ENCODE measurements at regions not wholly inside any gene's neighbourhood (a gene's known extent, or its start where the extent isn't known, plus 50 kb on each side); places are given as distances from the start of the nearest gene placed in this dataset.
"Not testable (repeated sequence)": the region's sequence is repeated elsewhere in the genome, so short reads cannot be mapped to it uniquely, and the experiment has no call there.

DNA sequence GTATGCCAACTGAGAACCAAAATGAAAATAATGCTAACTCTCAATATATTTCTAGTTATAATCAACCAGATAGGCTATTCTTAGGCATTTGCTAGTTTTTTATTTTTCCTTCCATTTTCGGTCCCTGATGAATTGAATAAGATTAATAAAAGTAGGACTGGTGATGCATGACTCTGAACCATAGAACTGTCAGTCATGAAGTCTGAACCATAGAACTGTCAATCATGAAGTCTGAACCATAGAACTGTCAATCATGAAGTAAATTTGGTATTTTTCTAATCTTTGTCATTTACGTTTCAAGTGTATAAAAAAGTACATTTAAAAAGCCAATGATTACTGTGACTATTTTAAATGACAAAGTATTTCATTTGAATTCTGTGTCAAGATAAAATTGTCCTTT lies 460.2 kb upstream of the NDST3 start:
- DNase-seq = no peak

DNA sequence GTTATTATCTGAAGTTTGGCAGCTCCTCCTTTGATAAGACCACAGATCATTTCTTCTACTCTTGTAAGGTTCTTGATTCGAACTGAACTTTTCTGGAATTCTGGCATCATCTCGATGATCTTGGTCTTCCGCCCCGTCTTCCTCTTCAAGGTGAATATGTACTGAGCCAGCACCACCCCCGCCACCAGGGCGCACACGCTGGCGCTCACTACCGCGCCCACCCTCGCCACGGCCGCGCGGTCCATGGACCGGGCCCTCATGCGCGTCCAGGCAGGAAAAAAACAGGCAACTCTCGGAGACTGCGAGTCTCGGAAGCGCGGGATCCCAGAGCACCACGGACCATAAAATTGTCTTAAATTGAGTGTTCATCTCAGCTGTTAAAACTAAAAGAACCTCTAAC lies 458.4 kb upstream of the NDST3 start:
- no peak for DNase-seq

DNA sequence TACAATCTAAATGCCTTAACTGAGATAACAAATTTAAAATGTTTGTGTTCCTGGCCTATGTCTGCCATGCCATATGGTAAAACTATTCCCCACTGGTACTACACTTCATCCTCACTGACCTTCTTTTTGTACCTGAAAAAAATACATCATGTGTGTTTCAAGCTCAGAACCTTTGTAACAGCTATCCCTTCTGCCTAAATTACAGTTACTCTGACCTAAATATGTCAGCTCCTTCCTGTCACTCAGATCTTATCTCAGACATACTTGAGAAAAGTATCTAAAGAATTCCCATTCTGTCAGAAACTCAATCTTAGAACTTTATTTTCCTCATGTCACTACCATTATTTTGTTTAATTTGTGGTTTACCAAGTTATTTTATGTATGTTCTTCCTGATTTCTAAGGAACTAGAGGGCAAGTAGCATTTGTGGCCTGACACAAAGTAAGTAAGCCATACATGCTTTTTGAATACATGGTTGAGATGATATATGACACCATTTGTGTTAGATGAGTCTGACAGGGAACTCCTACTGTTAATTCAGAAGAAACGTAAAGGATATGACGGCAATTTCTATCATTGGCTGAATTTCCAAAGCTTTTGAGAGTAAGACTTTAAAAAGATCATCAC lies 456.5 kb upstream of the NDST3 start:
- DNase-seq = no peak

DNA sequence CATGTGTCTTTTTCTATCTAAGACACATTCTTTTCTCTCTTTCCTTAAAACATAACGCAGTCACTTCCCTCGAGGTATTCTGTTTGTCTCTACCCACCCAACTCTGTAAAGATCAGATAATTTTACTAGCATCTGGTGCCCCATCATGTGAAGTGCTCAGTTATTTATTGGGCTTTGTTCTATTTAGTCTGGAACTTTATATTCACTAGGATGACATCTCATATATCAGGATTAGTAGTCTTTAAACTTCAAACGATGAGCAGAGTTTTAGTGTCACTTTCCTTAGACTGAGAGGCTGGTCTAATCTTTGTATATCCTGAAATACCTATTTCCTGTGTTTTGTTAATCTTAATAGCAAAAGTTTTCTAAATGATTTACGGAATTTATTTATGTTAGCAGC lies 445.5 kb upstream of the NDST3 start:
- no peak for DNase-seq

DNA sequence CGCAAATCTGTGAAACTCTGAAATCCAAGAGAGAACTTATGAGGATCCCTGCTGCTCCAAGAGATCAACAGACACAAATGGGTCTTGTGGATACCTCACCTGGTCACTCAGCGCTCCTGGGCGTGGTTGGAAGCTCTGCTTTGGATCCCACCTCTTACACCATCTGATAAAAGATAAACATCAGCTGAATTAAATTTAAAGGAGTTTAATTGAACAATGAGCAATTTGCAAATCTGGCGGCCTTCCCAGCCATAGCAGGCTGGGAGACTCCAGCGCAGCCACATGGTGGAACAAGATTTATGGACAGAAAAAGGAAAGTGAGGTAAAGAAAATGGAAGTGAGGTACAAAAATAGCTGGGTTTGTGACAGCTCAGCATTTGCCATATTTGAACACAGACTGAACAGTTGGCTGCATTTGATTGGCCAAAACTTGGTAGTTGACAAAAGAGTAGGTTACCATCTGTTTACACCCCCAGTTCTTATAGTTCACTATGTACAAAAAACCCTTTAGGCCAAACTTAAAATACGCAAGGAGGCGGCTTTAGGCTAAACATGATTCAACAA lies 437.3 kb upstream of the NDST3 start:
- DNase-seq = no peak

DNA sequence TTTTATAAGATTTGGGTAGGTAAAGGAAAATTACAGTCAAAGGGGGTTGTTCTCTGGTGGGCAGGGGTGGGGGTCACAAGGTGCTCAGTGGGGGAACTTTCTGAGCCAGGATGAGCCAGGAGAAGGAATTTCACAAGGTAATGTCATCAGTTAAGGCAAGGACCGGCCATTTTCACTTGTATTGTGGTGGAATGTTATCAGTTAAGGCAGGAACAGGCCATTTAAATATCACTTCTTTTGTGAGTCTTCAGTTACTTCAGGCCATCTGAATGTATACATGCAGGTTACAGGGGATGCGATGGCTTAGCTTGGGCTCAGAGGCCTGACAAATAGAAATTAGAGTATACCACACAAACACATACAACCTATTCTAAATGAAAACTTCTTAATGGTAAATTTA lies 434.9 kb upstream of the NDST3 start:
- not testable (repeated sequence) for DNase-seq

DNA sequence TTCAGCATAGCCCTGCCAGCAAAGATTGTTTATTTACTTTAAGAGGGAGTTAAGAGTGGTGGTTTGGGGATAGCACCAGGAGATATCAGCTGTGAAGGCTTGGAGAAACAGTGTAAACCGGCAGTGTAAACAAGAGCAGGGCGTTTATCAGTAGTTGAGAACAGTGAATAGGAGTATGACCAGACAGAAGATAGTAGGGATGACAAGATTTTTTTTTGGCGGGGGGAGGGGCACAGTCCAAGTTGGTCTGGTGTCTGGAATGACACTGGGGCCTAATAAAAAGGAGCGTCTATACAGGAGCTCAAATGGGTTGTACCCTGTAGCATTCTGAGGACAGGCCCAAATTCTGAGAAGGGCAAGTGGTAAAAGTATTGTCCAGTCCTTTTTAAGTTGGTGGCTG lies 433.4 kb upstream of the NDST3 start:
- not testable (repeated sequence) for DNase-seq

DNA sequence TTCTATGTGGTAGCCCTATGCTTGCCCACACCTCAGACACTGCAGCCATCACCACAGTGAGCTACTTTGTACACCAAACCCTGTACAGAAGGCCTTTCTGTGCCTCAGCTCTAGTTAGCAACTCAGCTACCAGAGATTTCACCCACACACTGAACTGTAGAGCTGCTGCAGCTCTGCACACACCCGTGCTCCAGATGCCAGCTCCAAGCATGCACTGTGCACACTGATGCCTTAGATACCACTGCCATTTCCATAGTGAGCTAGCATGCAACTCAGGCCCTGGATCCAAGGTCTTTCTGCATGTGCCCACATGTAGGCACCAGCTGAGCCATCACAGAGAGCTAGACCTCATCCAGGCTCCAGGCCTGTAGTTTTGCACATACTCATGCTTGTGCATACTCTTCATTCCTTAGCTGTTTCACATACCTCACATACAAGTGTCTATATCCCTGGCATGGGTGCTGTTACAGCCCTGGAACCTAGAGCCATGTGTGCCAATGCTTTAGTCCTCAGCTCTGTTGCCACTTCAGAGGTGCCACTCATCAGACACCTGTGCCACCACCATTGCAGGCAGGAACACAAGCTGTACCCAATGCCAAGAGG lies 423.5 kb upstream of the NDST3 start:
- DNase-seq = no peak

DNA sequence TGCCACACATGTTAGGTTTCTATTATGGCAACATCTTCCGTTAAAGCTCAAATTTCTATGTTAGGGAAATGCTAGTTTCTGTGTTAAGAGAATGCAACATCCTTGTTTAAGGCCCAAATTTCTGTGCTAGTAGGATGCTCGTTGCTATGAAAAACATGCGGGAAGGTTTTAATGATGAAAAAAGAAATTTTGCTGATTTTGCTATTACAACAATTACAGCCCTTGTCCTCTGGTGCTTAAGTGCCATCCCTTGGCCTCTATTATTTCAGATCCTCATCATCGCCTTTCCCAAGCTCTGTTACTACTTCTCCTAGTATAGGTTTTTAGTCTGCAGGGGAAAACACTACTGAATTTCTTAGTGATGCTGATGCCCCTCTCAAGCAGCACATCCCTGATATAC lies 412.6 kb upstream of the NDST3 start:
- DNase-seq = no peak

DNA sequence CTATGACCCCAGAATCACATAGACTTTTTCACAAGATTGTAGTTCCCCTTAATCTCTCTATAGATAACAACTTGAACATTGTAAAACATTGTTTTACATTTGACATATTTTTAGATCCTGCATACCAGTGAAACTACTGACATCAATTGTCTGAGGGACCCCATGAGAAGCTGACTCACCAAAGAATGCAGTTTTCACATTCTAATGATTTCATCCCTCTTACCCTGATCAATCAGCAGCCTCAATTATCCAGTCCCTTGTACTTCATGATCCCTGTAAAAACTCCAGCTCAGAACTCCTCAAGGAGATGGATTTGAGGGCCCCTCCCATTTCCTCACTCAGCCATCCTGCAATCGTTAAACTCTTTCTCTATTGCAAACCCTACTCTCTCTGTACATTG lies 411.0 kb upstream of the NDST3 start:
- DNase-seq = no peak

DNA sequence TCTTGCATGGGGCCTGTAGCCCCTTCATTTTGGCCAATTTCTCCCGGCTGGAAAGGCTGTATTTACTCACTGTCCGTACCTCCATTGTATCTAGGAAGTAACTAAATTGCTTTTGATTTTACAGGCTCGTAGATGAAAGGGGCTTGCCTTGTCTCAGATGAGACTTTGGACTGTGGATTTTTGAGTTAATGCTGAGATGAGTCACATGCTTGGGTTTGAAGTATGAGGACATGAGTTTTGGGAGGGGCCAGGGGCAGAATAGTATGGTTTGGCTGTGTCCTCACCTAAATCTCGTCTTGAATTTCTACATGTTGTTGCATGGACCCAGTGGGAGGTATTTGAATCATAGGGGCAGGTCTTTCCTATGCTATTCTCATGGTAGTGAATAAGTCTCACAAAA lies 407.6 kb upstream of the NDST3 start:
- DNase-seq = no peak

DNA sequence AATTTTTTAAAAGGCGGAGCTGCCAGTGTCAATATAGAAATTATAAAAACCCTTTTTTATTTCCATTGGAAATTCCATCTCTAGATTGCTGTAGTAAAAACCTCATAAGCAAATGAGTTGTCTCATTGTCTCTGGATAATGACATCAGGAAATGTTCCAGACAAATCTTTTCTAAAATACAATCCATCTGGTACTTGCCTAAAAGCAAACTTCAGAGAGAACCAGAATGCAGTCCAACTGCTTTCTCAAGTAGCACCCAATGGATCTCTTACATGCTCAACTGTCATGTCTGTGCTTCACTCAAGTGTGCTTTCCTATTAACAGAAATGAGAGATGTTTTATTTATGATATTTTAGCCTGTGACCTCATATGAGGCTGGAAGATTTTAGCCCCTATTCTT lies 399.6 kb upstream of the NDST3 start:
- DNase-seq = no peak

DNA sequence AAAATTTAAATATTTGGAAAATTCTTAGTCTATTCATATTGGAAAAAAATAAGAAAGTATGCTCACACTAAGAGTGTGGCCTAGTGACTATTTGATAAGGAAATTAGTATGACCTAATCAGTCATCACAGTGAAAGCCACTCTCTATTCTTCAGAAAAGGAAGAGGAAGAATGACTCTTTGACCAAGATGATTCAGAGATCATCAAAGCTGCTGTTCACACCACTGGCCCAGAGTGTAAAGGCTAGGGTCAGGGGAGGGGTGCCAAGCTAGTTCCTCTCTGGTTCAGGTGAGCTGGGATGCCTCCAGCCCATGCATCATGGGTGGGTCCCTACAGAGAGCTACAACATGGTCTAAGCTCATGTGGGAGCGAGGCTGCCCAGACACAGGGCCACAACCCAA lies 396.9 kb upstream of the NDST3 start:
- DNase-seq = no peak

DNA sequence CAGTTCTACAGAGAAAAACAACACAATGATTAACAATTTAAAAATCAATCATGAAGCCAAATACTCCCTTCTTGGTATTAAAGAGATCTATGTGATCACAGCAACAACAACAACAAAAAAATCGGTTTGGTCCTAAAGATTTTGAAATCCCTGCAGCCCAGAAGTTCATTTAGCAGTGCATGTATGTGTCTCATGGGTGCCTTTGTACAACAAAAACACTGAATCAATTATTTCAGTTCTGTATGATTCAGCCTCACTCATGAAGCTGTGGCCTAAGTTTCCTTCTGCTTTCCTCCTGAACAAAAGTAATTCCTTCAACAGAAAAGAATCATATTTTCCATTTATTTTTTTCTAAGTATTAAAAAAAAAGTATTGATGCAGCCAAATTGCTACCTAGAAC lies 393.4 kb upstream of the NDST3 start:
- DNase-seq = no peak

DNA sequence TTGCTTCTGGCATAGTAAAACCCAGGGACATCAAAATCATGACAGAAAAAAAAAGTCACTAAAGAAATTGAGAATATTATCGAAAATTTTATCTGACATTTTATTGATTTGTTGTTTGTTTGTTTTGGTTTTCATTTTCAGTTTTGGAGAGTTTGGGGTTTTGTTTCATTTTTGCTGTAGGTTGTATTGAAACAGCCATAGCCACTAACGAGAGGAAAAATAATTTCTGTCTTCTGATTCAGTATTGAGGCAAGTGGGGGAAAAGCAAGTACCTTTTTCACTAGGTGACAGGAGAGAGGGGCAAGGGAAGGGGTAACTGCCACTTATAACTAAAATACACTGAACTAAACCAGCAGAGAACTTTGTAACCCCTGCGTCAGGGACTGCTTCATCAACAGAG lies 392.8 kb upstream of the NDST3 start:
- DNase-seq = no peak

DNA sequence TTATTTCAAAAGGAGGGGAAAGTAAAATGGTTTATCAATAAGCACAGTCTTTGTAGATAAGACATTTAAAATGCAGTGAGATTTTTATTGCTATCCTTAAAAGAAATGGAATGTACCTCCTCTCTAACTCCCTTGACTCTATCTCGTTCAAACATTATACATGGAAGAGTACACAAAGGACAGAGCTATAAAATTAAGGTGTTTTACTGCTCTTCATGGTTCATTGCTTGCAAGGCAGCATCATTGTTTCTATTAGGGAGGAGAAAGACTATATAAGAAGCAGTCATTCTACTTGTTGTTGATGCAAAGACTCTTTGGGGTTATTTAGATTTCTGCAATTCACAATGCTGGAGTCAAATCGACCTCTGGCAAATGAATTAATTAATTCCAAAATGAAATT lies 380.2 kb upstream of the NDST3 start:
- DNase-seq = peak; percentile 2

DNA sequence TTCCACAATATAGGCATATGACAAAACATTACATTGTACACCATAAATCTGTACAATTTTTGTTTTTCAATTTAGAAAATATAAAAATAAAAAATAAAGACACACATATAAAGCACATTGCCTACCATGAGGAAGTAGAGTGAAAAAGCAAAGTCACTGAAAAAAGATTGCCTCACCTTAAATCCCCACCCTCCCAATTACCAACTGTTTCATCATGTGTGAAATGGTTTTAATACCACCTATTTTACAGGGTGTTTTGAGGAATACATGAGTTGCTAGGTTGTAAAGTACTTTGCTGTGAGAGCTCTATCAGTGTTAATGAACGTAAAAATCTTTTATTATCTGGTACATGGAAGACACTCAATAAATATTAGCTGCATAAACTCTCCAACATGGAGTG lies 373.6 kb upstream of the NDST3 start:
- DNase-seq = no peak

DNA sequence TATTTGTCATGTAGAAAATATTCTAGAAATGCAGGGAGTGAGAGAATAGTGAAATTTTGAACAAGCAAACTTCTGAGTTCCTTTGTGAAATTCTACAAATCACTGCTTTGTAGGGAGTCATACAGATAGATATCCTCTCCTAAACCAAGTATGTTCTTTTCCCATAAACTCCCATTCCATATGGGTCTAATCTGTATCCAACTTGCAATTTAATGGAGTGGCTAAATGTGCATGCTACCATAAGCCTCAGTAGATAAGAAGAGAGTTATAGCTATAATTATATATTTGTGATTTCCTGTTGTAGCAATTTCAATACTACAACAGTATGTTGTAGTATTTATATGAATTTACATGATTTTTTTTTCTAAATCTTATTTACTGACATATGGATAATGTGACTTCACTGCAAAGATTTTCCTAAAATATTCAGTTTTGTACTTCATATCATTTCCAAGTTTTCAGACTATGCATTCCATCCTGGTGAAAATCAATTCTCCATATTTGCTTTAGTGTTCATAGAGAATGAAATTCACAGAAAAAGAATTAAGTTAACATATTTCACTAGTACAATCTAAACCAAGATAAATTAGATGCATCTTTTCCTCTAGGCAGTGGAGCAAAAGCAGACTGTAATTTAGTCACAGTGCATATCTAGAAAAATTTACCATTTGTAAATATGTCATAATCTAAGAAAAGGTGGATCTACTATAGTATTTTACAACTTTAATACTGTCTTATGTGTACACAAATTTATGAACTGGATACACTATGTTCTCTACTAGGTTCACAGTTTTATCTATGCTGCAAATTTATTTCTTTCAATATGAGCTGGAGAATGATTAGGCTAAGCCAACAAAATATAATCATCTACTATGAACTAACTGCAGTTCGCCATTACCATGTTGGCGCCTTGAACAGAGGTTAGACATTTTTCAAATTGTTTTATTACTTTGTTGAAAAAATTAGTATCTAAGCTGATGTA lies 372.9 kb upstream of the NDST3 start:
- DNase-seq = no peak

DNA sequence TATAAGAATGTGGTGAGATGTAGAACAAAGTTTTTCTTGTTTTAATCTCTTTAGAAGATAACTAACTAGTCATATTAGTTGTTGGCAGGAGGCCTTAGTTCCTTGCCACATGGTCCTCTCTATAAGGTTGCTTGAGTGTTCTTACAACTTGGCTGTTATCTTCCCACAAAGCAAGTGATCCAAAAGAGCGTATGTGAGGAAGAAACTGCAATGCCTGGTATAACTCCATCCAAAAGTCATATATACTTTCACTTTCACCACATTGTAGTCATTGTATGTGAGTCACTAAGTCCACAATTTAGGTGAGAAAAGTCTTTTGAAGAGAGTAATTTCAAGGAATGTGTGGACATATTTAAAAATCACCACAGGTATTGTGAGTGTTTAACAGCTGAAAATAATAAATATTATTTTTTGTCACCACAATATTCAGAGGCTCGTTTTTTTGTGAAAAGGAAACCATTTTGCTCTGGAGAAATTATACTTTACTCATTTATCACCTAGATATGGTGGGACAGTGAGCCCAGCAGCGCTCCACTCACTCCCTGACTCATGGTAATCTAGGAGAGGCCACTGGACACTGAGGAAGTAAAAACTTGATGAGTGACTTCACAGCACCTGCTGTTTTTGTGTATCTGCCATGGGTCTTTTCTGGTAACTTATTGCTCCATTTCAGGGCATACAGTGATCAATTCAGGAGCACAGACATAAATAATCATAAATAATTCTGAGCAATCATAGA lies 369.4 kb upstream of the NDST3 start:
- no peak for DNase-seq

DNA sequence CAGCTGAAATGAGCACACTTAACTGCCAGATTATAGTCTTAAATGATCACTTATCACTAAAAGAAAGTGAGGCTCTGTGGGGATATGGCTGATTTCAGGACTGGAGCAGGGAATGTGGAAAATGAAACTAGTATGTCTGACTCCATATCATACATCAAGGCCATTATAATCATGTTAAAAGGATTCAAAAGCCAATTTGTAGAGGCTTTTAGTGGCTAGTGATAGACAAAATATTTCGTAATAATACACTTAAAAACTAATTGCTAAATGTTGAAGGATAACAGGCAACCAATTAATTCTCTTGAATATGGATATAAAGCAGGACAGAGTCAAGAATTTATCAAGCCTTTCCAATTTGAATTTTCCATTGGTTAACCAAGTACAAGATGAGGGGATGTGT lies 358.1 kb upstream of the NDST3 start:
- DNase-seq = no peak

DNA sequence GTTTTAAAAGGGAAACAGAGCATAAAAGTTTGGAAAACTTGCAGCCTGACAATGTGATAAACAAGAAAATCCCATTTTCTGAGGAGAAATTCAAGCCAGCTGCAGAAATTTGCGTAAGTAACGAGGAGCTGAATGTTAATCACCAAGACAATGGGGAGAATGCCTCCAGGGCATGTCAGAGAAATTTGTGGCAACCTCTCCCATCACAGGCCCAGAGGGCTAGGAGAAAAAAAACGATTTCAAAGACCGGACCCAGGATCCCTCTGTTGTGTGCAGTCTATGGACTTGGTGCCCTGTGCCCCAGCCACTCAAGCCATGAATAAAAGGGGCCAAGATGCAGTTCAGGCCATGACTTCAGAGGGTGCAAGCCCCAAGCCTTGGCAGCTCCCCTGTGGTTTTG lies 355.4 kb upstream of the NDST3 start:
- no peak for DNase-seq

DNA sequence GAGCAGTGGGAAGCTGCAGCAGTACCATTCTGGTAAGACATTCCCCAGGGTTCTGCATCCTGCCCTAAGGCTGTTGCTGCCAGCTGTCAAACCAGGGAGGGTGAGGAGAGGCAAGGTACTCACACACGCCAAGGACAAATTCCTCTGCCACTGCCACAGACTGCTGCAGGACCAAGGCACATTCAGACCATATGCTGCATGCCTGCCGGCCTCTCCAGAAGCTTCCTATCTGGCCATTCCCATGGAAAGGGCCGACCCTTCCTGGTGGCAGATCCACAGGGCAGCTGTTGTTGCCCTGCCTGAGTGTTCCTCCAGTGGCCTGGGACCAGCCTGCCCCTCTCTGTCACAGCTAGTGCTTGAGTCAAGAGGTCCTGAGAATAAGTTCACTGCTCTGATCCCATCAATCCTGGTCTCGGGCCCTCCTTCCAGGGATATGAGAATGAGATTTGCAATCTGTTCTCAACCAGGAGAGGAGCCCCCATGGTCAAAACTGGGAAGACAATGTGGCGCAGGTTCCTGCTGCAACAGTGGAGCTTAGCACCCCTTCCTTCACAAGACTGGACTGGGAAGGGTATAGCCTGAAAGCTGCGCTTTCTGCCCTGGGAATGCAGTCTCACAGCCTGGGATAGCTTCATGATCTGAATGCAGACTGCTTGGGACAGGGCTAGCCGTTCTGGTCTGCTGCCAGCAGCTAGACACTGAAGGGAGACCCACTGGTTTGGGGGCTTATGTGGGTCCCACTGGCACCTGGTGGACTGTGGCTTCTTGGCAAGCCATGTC lies 342.5 kb upstream of the NDST3 start:
- DNase-seq = no peak
